CD4-positive, alpha-beta T cell treated with Interferon gamma for 1 hour (primary cell): ENCODE measurements at regions not wholly inside any gene's neighbourhood (a gene's known extent, or its start where the extent isn't known, plus 50 kb on each side); places are given as distances from the start of the nearest gene placed in this dataset.
"Not testable (repeated sequence)": the region's sequence is repeated elsewhere in the genome, so short reads cannot be mapped to it uniquely, and the experiment has no call there.

Experiments
- DNase-seq: peaks from one replicate; pipeline ENCODE4 v3.0.0-alpha.2; 2020

GRCh38 chr15:84094720-84095119, 140.9 kb upstream of the GOLGA6L4 start:
- not testable (repeated sequence) for DNase-seq

GRCh38 chr15:84097053-84097452, 138.5 kb upstream of the GOLGA6L4 start:
- not testable (repeated sequence) for DNase-seq

- DNase-seq = no peak
Observed at GRCh38 chr15:84098604-84099003, 137.0 kb upstream of the GOLGA6L4 start.

- DNase-seq = peak; percentile 15
Observed at GRCh38 chr15:84099181-84099580, 136.4 kb upstream of the GOLGA6L4 start.

GRCh38 chr15:84103345-84103744, 132.2 kb upstream of the GOLGA6L4 start:
- DNase-seq = no peak

- DNase-seq = no peak
Observed at GRCh38 chr15:84104853-84105252, 130.7 kb upstream of the GOLGA6L4 start.

- no peak for DNase-seq
Observed at GRCh38 chr15:84108728-84109127, 126.8 kb upstream of the GOLGA6L4 start.

- DNase-seq = no peak
Observed at GRCh38 chr15:84111575-84111974, 124.0 kb upstream of the GOLGA6L4 start.

GRCh38 chr15:84112025-84112424, 123.5 kb upstream of the GOLGA6L4 start:
- no peak for DNase-seq

GRCh38 chr15:84113919-84114318, 121.7 kb upstream of the GOLGA6L4 start:
- no peak for DNase-seq

GRCh38 chr15:84114680-84115079, 120.9 kb upstream of the GOLGA6L4 start:
- not testable (repeated sequence) for DNase-seq

- DNase-seq = not testable (repeated sequence)
Observed at GRCh38 chr15:84119351-84119750, 116.2 kb upstream of the GOLGA6L4 start.

GRCh38 chr15:84120903-84121302, 114.7 kb upstream of the GOLGA6L4 start:
- not testable (repeated sequence) for DNase-seq

GRCh38 chr15:84128706-84129105, 106.9 kb upstream of the GOLGA6L4 start:
- DNase-seq = not testable (repeated sequence)

- DNase-seq = not testable (repeated sequence)
Observed at GRCh38 chr15:84130098-84130831, 105.3 kb upstream of the GOLGA6L4 start.

- not testable (repeated sequence) for DNase-seq
Observed at GRCh38 chr15:84135931-84136456, 99.6 kb upstream of the GOLGA6L4 start.

- peak; percentile 75 for DNase-seq
Observed at GRCh38 chr15:84142888-84143337, 92.7 kb upstream of the GOLGA6L4 start.

GRCh38 chr15:84143753-84144314, 91.7 kb upstream of the GOLGA6L4 start:
- DNase-seq = no peak

GRCh38 chr15:84144946-84145345, 90.6 kb upstream of the GOLGA6L4 start:
- not testable (repeated sequence) for DNase-seq

- not testable (repeated sequence) for DNase-seq
Observed at GRCh38 chr15:84146299-84146698, 89.3 kb upstream of the GOLGA6L4 start.

- DNase-seq = not testable (repeated sequence)
Observed at GRCh38 chr15:84147307-84147706, 88.3 kb upstream of the GOLGA6L4 start.

GRCh38 chr15:84151205-84151931, 84.2 kb upstream of the GOLGA6L4 start:
- DNase-seq = no peak

GRCh38 chr15:84152381-84152979, 83.1 kb upstream of the GOLGA6L4 start:
- not testable (repeated sequence) for DNase-seq
